GM23338 (cell line): ENCODE measurements at regions not wholly inside any gene's neighbourhood (a gene's known extent, or its start where the extent isn't known, plus 50 kb on each side); places are given as distances from the start of the nearest gene placed in this dataset.

Source experiments
- ATAC-seq: fragments of 200-7000 bp; cut with Tn5 transposase; 3 replicates; pipeline ENCODE4 v1.9.1; 2020
- DNase-seq: peaks from one replicate; pipeline ENCODE4 v3.0.0-alpha.2; 2015; ENCODE audit warnings: low spot score
- H2AFZ ChIP-seq: fragments of 200-600 bp; sonication (generic); 2 replicates; pipeline ENCODE4 v1.8.0; 2016; ENCODE audit warnings: antibody characterized with exemption, mild to moderate bottlenecking, moderate library complexity
- H3F3A ChIP-seq: fragments of 200-600 bp; sonication (generic); replicated peaks from 2 replicates; pipeline ENCODE4 v1.8.0; 2017; ENCODE audit warnings: antibody characterized with exemption, mixed run types, low read depth
- H3K27ac ChIP-seq: fragments of 200-600 bp; sonication (generic); 2 replicates; pipeline ENCODE4 v1.6.1; 2016; ENCODE audit warnings: low read depth
- H3K27me3 ChIP-seq: fragments of 200-600 bp; sonication (generic); 2 replicates; pipeline ENCODE4 v1.8.0; 2016; ENCODE audit warnings: mild to moderate bottlenecking, mixed run types, moderate library complexity; ENCODE audit not compliant: insufficient read depth
- H3K36me3 ChIP-seq: fragments of 200-600 bp; sonication (generic); 2 replicates; pipeline ENCODE4 v1.8.0; 2016; ENCODE audit warnings: mild to moderate bottlenecking; ENCODE audit not compliant: insufficient read depth
- H3K4me1 ChIP-seq: fragments of 200-600 bp; sonication (generic); 2 replicates; pipeline ENCODE4 v1.8.0; 2016; ENCODE audit warnings: mild to moderate bottlenecking, moderate library complexity; ENCODE audit not compliant: insufficient read depth
- H3K4me2 ChIP-seq: fragments of 200-600 bp; sonication (generic); 2 replicates; pipeline ENCODE4 v1.7.1; 2017; ENCODE audit warnings: mixed run types
- H3K4me3 ChIP-seq: fragments of 200-600 bp; sonication (generic); 2 replicates; pipeline ENCODE4 v1.6.1; 2016; ENCODE audit warnings: mixed run types
- H3K79me2 ChIP-seq: fragments of 200-600 bp; sonication (generic); replicated peaks from 2 replicates; pipeline ENCODE4 v1.8.0; 2017; ENCODE audit warnings: mild to moderate bottlenecking; ENCODE audit not compliant: insufficient read depth
- H3K9me2 ChIP-seq: fragments of 200-600 bp; sonication (generic); 2 replicates; pipeline ENCODE4 v1.8.0; 2017; ENCODE audit not compliant: insufficient read depth
- H4K20me1 ChIP-seq: fragments of 200-600 bp; sonication (generic); replicated peaks from 2 replicates; pipeline ENCODE4 v1.8.0; 2017; ENCODE audit warnings: mild to moderate bottlenecking; ENCODE audit not compliant: insufficient read depth
- H3K27ac Mint-ChIP-seq: 2 replicates; pipeline ENCODE4 v1.8.0; 2020; ENCODE audit warnings: inconsistent platforms, mild to moderate bottlenecking, moderate library complexity, mixed read lengths
- H3K27me3 Mint-ChIP-seq: 3 replicates; pipeline ENCODE4 v1.8.0; 2022; ENCODE audit warnings: low read depth, mild to moderate bottlenecking, moderate library complexity, mixed read lengths, inconsistent platforms; ENCODE audit not compliant: insufficient read depth, poor library complexity
- H3K36me3 Mint-ChIP-seq: 3 replicates; pipeline ENCODE4 v1.8.0; 2021; ENCODE audit warnings: low read depth, mild to moderate bottlenecking, inconsistent platforms, moderate library complexity, mixed read lengths
- H3K4me1 Mint-ChIP-seq: 3 replicates; pipeline ENCODE4 v1.8.0; 2020; ENCODE audit warnings: mild to moderate bottlenecking, inconsistent platforms, mixed read lengths
- H3K4me3 Mint-ChIP-seq: 3 replicates; pipeline ENCODE4 v1.8.0; 2021; ENCODE audit warnings: moderate library complexity, mild to moderate bottlenecking, inconsistent platforms, mixed read lengths
- H3K9me3 Mint-ChIP-seq: 3 replicates; pipeline ENCODE4 v1.8.0; 2020; ENCODE audit warnings: moderate library complexity, mild to moderate bottlenecking, inconsistent platforms, mixed read lengths
- JUNB ChIP-seq: IDR thresholded peaks from one replicate; pipeline ENCODE4 v1.6.1; 2016; ENCODE audit warnings: antibody characterized with exemption; ENCODE audit not compliant: unreplicated experiment
- POLR2AphosphoS5 ChIP-seq: IDR thresholded peaks from 2 replicates; pipeline ENCODE4 v1.6.1; 2016; ENCODE audit warnings: antibody characterized with exemption, low read depth
- ZNF331 ChIP-seq: fragments of 250-450 bp; sonication (Bioruptor Pico); IDR thresholded peaks from 2 replicates; pipeline ENCODE4 v1.5.0; 2020; ENCODE audit warnings: low read depth, mild to moderate bottlenecking, moderate library complexity
- TF ChIP-seq, protein P1 (sequence below), 2 experiments: fragments of 200-600 bp in 1 of 2; sonication (generic) in 1 of 2; conservative IDR thresholded peaks; 2 replicates each; pipeline versions ENCODE4 v1.5.1 to v1.6.1; 2016 to 2017; ENCODE audit warnings: antibody characterized with exemption in 2 of 2, low read depth in 2 of 2, mild to moderate bottlenecking in 2 of 2, moderate library complexity in 1 of 2
- TF ChIP-seq, protein P2 (sequence below): fragments of 250-450 bp; sonication (Bioruptor Pico); IDR thresholded peaks from 2 replicates; pipeline ENCODE4 v1.5.0; 2020; ENCODE audit warnings: mild to moderate bottlenecking, moderate library complexity

DNA sequence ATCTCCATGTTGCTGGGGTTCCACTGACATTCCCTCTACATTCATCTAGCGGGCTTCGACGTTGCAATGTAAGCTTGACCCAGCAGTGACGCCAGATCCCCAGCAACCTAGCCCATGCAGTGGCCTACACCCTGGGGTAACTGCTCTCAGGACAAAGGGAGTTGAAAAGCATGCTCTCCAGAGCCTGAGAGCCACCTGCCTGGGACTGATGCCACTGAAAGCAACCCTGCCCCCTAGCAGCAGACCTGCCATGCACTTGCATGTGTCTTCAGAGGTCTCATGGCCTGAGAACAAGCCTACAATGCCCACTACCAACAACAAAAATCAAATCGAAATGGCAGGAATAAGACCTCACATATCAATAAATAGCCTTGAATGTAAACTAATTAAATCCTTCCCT is 330.3 kb downstream of the TRIM36 start:
- DNase-seq = peak; percentile 28

DNA sequence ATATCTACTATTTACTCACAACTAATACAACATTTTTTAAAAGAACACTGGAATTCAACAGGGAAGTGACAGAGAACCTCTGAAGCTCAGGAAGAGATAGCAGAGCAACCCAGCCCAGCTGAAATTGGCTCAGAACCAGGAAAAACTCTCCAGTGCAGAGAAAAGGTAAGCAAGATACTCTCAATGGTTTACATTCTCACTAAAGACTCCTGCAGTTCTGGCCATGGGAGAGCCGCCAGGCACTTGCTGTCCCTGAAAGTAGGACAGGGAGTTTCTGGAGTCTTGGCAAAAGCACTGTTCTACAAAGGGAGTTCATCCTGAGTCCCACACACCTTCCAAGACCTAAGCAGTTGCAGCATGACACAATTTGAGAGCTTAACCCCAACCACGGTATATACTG is 330.8 kb downstream of the TRIM36 start:
- H3K79me2 ChIP-seq = no peaks in the 10 kb centered on the region
- TF ChIP-seq ZNF331 (CRISPR knock-in tag) (no peak), JUNB (no peak), POLR2AphosphoS5 (no peak)
- TF ChIP-seq, protein P1, sequence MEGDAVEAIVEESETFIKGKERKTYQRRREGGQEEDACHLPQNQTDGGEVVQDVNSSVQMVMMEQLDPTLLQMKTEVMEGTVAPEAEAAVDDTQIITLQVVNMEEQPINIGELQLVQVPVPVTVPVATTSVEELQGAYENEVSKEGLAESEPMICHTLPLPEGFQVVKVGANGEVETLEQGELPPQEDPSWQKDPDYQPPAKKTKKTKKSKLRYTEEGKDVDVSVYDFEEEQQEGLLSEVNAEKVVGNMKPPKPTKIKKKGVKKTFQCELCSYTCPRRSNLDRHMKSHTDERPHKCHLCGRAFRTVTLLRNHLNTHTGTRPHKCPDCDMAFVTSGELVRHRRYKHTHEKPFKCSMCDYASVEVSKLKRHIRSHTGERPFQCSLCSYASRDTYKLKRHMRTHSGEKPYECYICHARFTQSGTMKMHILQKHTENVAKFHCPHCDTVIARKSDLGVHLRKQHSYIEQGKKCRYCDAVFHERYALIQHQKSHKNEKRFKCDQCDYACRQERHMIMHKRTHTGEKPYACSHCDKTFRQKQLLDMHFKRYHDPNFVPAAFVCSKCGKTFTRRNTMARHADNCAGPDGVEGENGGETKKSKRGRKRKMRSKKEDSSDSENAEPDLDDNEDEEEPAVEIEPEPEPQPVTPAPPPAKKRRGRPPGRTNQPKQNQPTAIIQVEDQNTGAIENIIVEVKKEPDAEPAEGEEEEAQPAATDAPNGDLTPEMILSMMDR (conservative IDR thresholded peaks at IDR 0.05; ENCODE audit: low read depth in 2 of 2) = no peak
- peak overlapping the region; percentile 87; the same call in 1 of the 2 replicates for H2AFZ ChIP-seq
- H4K20me1 ChIP-seq = no peaks in the 10 kb centered on the region
- 0 out of 2 replicates have a peak, but pooled peaks cover 5% of the 10 kb centered on the region for H3K9me2 ChIP-seq
- no peak overlapping the region for H3K4me3 ChIP-seq
- no peak for DNase-seq
- H3K9me3 Mint-ChIP-seq = peaks cover 16% of the 10 kb centered on the region
- no peak overlapping the region for H3K4me2 ChIP-seq
- peaks cover 5% of the 10 kb centered on the region for H3K36me3 Mint-ChIP-seq
- H3K27ac Mint-ChIP-seq = no peak overlapping the region
- ATAC-seq = no peak
- H3K4me3 Mint-ChIP-seq = no peak overlapping the region
- no peaks in the 10 kb centered on the region for H3K36me3 ChIP-seq
- H3K27ac ChIP-seq = no peak overlapping the region
- H3K27me3 Mint-ChIP-seq = peaks cover 1% of the 10 kb centered on the region
- no peaks in the 10 kb centered on the region for H3K4me1 ChIP-seq
- H3K27me3 ChIP-seq = no peaks in the 10 kb centered on the region
- no peaks in the 10 kb centered on the region for H3F3A ChIP-seq
- no peaks in the 10 kb centered on the region for H3K4me1 Mint-ChIP-seq

More for the DNA sequence above, 330.3 kb downstream of the TRIM36 start:
- H3F3A ChIP-seq = no peaks in the 10 kb centered on the region
- H3K4me1 ChIP-seq = no peaks in the 10 kb centered on the region
- peak overlapping the region; percentile 87; the same call in 1 of the 2 replicates for H2AFZ ChIP-seq
- no peak overlapping the region for H3K4me3 ChIP-seq
- no peaks in the 10 kb centered on the region for H3K36me3 ChIP-seq
- 0 out of 2 replicates have a peak, but pooled peaks cover 5% of the 10 kb centered on the region for H3K9me2 ChIP-seq
- peak; percentile 74 for ATAC-seq
- Mint-ChIP-seq H3K27ac (no peak overlapping the region), H3K4me1 (no peaks in the 10 kb centered on the region), H3K9me3 (peaks cover 21% of the 10 kb centered on the region), H3K36me3 (peaks cover 9% of the 10 kb centered on the region), H3K27me3 (peaks cover 1% of the 10 kb centered on the region), H3K4me3 (no peak overlapping the region)
- no peaks in the 10 kb centered on the region for H3K27me3 ChIP-seq
- no peak for TF ChIP-seq ZNF331 (CRISPR knock-in tag)
- TF ChIP-seq, protein P1 (conservative IDR thresholded peaks at IDR 0.05; ENCODE audit: low read depth in 2 of 2) = peak; percentile 20 to 50; a peak in 3 of 4 replicates
- no peak overlapping the region for H3K4me2 ChIP-seq
- no peaks in the 10 kb centered on the region for H4K20me1 ChIP-seq
- no peak overlapping the region for H3K27ac ChIP-seq
- H3K79me2 ChIP-seq = no peaks in the 10 kb centered on the region

DNA sequence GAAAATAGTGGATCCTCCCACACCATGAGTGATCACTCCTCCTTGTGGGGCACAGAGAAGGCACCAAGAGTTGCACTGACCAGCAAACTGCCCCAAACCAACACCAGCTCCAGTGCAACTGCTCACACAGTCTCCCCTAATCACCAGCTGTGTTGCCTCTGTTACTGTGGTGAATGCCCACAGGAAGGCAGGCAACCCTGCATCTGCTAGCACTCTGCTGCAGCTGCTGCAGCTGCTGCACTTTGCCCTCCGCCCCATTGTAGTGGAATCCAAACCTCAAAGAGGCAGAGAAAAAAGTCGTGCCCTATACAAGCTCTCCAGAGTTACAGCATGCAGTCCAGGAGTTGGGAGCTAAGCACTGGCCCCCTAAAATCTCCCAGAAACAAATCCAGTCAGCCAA is 339.6 kb downstream of the TRIM36 start:
- Histone ChIP-seq H3K27ac (no peak overlapping the region), H4K20me1 (no peaks in the 10 kb centered on the region), H3K36me3 (no peaks in the 10 kb centered on the region), H3K4me2 (no peak overlapping the region), H3K27me3 (no peaks in the 10 kb centered on the region), H3F3A (no peaks in the 10 kb centered on the region), H3K4me1 (peaks cover 5% of the 10 kb centered on the region; the same call in 1 of the 2 replicates), H3K4me3 (no peak overlapping the region), H3K79me2 (no peaks in the 10 kb centered on the region), H2AFZ (peak overlapping the region; percentile 64), H3K9me2 (no peaks in the 10 kb centered on the region)
- peaks cover 12% of the 10 kb centered on the region for H3K4me1 Mint-ChIP-seq
- H3K9me3 Mint-ChIP-seq = peaks cover 12% of the 10 kb centered on the region
- peaks cover 9% of the 10 kb centered on the region; the same call in 1 of the 3 replicates for H3K36me3 Mint-ChIP-seq
- peak; percentile 4 for DNase-seq
- H3K27me3 Mint-ChIP-seq = peaks cover 1% of the 10 kb centered on the region
- H3K27ac Mint-ChIP-seq = peak overlapping the region; percentile 61
- ATAC-seq = no peak
- no peak overlapping the region for H3K4me3 Mint-ChIP-seq
- TF ChIP-seq, protein P2, sequence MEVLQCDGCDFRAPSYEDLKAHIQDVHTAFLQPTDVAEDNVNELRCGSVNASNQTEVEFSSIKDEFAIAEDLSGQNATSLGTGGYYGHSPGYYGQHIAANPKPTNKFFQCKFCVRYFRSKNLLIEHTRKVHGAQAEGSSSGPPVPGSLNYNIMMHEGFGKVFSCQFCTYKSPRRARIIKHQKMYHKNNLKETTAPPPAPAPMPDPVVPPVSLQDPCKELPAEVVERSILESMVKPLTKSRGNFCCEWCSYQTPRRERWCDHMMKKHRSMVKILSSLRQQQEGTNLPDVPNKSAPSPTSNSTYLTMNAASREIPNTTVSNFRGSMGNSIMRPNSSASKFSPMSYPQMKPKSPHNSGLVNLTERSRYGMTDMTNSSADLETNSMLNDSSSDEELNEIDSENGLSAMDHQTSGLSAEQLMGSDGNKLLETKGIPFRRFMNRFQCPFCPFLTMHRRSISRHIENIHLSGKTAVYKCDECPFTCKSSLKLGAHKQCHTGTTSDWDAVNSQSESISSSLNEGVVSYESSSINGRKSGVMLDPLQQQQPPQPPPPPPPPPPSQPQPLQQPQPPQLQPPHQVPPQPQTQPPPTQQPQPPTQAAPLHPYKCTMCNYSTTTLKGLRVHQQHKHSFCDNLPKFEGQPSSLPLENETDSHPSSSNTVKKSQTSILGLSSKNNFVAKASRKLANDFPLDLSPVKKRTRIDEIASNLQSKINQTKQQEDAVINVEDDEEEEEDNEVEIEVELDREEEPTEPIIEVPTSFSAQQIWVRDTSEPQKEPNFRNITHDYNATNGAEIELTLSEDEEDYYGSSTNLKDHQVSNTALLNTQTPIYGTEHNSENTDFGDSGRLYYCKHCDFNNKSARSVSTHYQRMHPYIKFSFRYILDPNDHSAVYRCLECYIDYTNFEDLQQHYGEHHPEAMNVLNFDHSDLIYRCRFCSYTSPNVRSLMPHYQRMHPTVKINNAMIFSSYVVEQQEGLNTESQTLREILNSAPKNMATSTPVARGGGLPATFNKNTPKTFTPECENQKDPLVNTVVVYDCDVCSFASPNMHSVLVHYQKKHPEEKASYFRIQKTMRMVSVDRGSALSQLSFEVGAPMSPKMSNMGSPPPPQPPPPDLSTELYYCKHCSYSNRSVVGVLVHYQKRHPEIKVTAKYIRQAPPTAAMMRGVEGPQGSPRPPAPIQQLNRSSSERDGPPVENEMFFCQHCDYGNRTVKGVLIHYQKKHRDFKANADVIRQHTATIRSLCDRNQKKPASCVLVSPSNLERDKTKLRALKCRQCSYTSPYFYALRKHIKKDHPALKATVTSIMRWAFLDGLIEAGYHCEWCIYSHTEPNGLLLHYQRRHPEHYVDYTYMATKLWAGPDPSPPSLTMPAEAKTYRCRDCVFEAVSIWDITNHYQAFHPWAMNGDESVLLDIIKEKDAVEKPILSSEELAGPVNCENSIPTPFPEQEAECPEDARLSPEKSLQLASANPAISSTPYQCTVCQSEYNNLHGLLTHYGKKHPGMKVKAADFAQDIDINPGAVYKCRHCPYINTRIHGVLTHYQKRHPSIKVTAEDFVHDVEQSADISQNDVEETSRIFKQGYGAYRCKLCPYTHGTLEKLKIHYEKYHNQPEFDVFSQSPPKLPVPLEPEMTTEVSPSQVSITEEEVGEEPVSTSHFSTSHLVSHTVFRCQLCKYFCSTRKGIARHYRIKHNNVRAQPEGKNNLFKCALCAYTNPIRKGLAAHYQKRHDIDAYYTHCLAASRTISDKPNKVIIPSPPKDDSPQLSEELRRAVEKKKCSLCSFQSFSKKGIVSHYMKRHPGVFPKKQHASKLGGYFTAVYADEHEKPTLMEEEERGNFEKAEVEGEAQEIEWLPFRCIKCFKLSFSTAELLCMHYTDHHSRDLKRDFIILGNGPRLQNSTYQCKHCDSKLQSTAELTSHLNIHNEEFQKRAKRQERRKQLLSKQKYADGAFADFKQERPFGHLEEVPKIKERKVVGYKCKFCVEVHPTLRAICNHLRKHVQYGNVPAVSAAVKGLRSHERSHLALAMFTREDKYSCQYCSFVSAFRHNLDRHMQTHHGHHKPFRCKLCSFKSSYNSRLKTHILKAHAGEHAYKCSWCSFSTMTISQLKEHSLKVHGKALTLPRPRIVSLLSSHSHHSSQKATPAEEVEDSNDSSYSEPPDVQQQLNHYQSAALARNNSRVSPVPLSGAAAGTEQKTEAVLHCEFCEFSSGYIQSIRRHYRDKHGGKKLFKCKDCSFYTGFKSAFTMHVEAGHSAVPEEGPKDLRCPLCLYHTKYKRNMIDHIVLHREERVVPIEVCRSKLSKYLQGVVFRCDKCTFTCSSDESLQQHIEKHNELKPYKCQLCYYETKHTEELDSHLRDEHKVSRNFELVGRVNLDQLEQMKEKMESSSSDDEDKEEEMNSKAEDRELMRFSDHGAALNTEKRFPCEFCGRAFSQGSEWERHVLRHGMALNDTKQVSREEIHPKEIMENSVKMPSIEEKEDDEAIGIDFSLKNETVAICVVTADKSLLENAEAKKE = no peak
- no peak for TF ChIP-seq ZNF331 (CRISPR knock-in tag)
